ENCODE measurements at regions not wholly inside any gene's neighbourhood (a gene's known extent, or its start where the extent isn't known, plus 50 kb on each side); places are given as distances from the start of the nearest gene placed in this dataset.

GRCh38 chr2:196538189-196538588 lies 101.3 kb upstream of the CCDC150 start:
- no peak for TF ChIP-seq POLR2A (IDR thresholded peaks at IDR 0.05; ENCODE audit: low read depth, low read length)
- no peak for TF ChIP-seq CTCF (IDR thresholded peaks at IDR 0.05; ENCODE audit: extremely low read depth in 1 of 2, insufficient read depth in 1 of 2, low read depth in 1 of 2, low read length in 2 of 2)
- TF ChIP-seq EZH2 (IDR thresholded peaks at IDR 0.05; ENCODE audit: borderline replicate concordance, low read depth, low read length, severe bottlenecking), result no peak
- TF ChIP-seq JUN (IDR thresholded peaks at IDR 0.05; ENCODE audit: borderline replicate concordance, insufficient read depth, insufficient read length, low read depth), result no peak
- TF ChIP-seq GATA2 (IDR thresholded peaks at IDR 0.05; ENCODE audit: insufficient read depth, insufficient read length, low read depth, low read length), result no peak
- no peak for TF ChIP-seq MAX (IDR thresholded peaks at IDR 0.05; ENCODE audit: insufficient read depth, insufficient read length)

Measured in endothelial cell of umbilical vein (primary cell).